Osteoblast (primary cell): ENCODE measurements at regions not wholly inside any gene's neighbourhood (a gene's known extent, or its start where the extent isn't known, plus 50 kb on each side); places are given as distances from the start of the nearest gene placed in this dataset.

Experiments used
- DNase-seq: peaks from one replicate; pipeline ENCODE4 v3.0.0; 2011; ENCODE audit warnings: low spot score, mixed read lengths; ENCODE audit not compliant: insufficient read length; ENCODE audit errors: missing footprints
- H2AFZ ChIP-seq: 2 replicates; pipeline ENCODE4 v1.6.0; 2011; ENCODE audit warnings: mild to moderate bottlenecking, low read length
- H3K27ac ChIP-seq: 2 replicates; pipeline ENCODE4 v1.5.1; 2011; ENCODE audit warnings: mild to moderate bottlenecking, low read depth, low read length, moderate library complexity
- H3K27me3 ChIP-seq: 2 replicates; pipeline ENCODE4 v1.6.0; 2012; ENCODE audit warnings: mild to moderate bottlenecking, control low read depth, inconsistent platforms, low read length, moderate library complexity; ENCODE audit not compliant: insufficient read depth
- H3K36me3 ChIP-seq: 2 replicates; pipeline ENCODE4 v1.5.1; 2011; ENCODE audit warnings: mild to moderate bottlenecking, low read length, control low read depth, moderate library complexity; ENCODE audit not compliant: insufficient read depth
- H3K4me1 ChIP-seq: 2 replicates; pipeline ENCODE4 v1.5.1; 2011; ENCODE audit warnings: mild to moderate bottlenecking, low read length, control low read depth, moderate library complexity; ENCODE audit not compliant: insufficient read depth
- H3K4me2 ChIP-seq: 2 replicates; pipeline ENCODE4 v1.6.0; 2011; ENCODE audit warnings: mild to moderate bottlenecking, low read length; ENCODE audit not compliant: insufficient read depth
- H3K4me3 ChIP-seq: fragments of 200-600 bp; sonication (generic); 3 replicates; pipeline ENCODE4 v1.5.1; 2012; ENCODE audit warnings: mild to moderate bottlenecking, low read length, inconsistent platforms; ENCODE audit not compliant: insufficient read depth
- H3K79me2 ChIP-seq: 2 replicates; pipeline ENCODE4 v1.6.0; 2012; ENCODE audit warnings: mild to moderate bottlenecking, low read length, control low read depth, inconsistent platforms; ENCODE audit not compliant: insufficient read depth
- H3K9me3 ChIP-seq: 2 replicates; pipeline ENCODE4 v1.5.1; 2011; ENCODE audit warnings: low read depth, low read length, control low read depth
- H4K20me1 ChIP-seq: 2 replicates; pipeline ENCODE4 v1.6.0; 2012; ENCODE audit warnings: mild to moderate bottlenecking, low read length, control low read depth; ENCODE audit not compliant: insufficient read depth
- TF ChIP-seq, protein P1 (sequence below): IDR thresholded peaks from 2 replicates; pipeline ENCODE4 v1.5.1; 2011; ENCODE audit warnings: mild to moderate bottlenecking, low read depth, low read length, moderate library complexity; ENCODE audit errors: extremely low read depth

DNA sequence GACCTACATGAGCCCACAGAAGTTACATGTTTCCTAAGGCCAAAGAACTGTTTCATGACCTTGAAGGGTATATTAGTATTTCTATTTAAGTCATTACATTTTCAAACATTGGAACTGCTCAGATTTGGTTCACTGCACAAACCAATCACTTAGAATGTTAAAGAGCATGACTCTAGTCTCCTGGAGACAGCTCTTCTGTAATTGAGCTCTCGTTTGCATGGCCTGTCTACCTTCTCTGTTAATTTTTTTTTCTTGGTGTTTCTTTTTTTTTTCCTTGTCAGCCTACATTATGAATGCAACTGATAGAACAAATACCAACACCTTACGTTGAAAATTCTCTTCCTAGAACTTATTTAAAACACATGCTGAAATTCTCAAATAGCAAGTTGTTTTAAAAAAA lies 860.2 kb upstream of the MAP3K7 start:
- Histone ChIP-seq H3K4me2 (no peak overlapping the region), H3K27me3 (no peaks in the 10 kb centered on the region), H2AFZ (no peak overlapping the region), H3K79me2 (no peaks in the 10 kb centered on the region), H3K36me3 (no peaks in the 10 kb centered on the region), H4K20me1 (no peaks in the 10 kb centered on the region), H3K27ac (no peak overlapping the region), H3K4me1 (no peaks in the 10 kb centered on the region), H3K4me3 (no peak overlapping the region), H3K9me3 (no peaks in the 10 kb centered on the region)
- TF ChIP-seq, protein P1, sequence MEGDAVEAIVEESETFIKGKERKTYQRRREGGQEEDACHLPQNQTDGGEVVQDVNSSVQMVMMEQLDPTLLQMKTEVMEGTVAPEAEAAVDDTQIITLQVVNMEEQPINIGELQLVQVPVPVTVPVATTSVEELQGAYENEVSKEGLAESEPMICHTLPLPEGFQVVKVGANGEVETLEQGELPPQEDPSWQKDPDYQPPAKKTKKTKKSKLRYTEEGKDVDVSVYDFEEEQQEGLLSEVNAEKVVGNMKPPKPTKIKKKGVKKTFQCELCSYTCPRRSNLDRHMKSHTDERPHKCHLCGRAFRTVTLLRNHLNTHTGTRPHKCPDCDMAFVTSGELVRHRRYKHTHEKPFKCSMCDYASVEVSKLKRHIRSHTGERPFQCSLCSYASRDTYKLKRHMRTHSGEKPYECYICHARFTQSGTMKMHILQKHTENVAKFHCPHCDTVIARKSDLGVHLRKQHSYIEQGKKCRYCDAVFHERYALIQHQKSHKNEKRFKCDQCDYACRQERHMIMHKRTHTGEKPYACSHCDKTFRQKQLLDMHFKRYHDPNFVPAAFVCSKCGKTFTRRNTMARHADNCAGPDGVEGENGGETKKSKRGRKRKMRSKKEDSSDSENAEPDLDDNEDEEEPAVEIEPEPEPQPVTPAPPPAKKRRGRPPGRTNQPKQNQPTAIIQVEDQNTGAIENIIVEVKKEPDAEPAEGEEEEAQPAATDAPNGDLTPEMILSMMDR = no peak
- DNase-seq = no peak

DNA sequence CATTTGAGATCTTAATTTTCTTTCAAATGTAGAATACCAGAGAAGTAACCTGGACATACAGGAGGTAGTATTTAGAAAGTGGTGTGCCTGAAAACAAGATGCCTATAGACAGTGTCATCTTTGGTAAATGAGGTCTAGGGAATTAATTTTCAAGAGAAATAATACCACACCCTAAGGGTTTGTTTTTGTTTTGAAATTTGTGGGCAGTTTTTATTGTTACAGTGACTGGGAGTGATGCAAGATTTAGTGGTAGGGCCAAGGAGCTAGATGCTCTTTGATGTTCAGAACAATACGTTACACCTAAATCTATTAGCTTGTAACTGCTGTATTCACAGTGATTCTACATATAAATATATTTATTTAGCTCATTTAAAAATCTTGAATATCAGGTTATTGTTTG lies 856.5 kb upstream of the MAP3K7 start:
- TF ChIP-seq, protein P1 = no peak
- no peak overlapping the region for H3K27ac ChIP-seq

DNA sequence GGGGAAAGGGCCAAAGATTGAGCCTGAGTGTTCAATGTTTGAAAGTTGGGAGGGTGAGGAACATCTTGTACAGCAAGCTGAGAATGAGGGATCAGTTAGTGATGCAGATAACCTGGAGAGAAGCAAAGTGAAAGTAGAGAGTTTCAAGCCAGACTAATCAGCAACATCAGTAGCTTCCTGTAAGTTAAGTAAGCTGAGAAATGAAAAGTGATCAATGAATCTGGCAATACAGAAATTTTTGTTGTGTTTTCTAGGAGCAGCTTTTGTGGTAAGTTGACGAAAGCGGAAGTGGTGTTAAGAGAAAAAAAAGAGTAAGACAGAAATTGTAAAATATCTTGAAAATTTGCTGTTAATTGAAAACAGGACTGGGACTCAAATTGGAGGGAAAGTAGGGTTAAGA lies 855.5 kb upstream of the MAP3K7 start:
- Histone ChIP-seq H3K4me2 (no peak overlapping the region), H2AFZ (no peak overlapping the region)

More for the DNA sequence above, 856.5 kb upstream of the MAP3K7 start:
- H4K20me1 ChIP-seq = no peaks in the 10 kb centered on the region
- H3K27me3 ChIP-seq = no peaks in the 10 kb centered on the region
- no peaks in the 10 kb centered on the region for H3K79me2 ChIP-seq
- H3K4me3 ChIP-seq = no peak overlapping the region
- H3K9me3 ChIP-seq = peaks cover 3% of the 10 kb centered on the region
- H3K36me3 ChIP-seq = no peaks in the 10 kb centered on the region
- no peak overlapping the region for H3K4me2 ChIP-seq
- DNase-seq = no peak
- no peaks in the 10 kb centered on the region for H3K4me1 ChIP-seq
- H2AFZ ChIP-seq = no peak overlapping the region

DNA sequence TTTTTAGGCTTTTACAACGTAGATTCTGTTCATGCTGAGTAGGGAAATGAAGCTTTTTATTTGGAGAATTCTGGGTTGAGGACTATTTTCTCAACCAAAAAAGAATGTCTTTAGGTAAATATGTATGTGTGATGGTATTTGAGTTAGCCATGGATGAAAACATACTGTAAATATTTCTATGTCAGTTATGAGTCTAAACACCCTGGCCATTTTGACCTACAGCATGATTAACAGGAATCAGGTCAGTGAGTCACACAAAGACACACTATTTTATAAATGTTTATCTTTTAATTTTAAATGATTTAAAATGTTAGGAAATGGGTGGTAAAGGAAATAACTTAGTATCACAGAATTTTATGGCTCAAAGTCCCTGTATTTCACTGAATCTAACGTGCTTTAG lies 851.7 kb upstream of the MAP3K7 start:
- no peak overlapping the region for H3K27ac ChIP-seq
- peaks cover 3% of the 10 kb centered on the region for H3K9me3 ChIP-seq

More for the DNA sequence above, 855.5 kb upstream of the MAP3K7 start:
- Histone ChIP-seq H3K4me1 (no peaks in the 10 kb centered on the region), H3K27me3 (no peaks in the 10 kb centered on the region), H3K4me3 (no peak overlapping the region), H3K27ac (no peak overlapping the region), H3K36me3 (no peaks in the 10 kb centered on the region), H3K9me3 (peaks cover 3% of the 10 kb centered on the region), H3K79me2 (no peaks in the 10 kb centered on the region), H4K20me1 (no peaks in the 10 kb centered on the region)
- TF ChIP-seq, protein P1 = no peak
- no peak for DNase-seq

More for the DNA sequence above, 851.7 kb upstream of the MAP3K7 start:
- Histone ChIP-seq H4K20me1 (no peaks in the 10 kb centered on the region), H3K36me3 (no peaks in the 10 kb centered on the region), H3K79me2 (no peaks in the 10 kb centered on the region), H2AFZ (no peak overlapping the region), H3K4me2 (no peak overlapping the region), H3K4me1 (no peaks in the 10 kb centered on the region), H3K27me3 (no peaks in the 10 kb centered on the region), H3K4me3 (no peak overlapping the region)
- TF ChIP-seq, protein P1 = no peak
- no peak for DNase-seq
